Testis (tissue), 2 donors: ENCODE measurements at regions not wholly inside any gene's neighbourhood (a gene's known extent, or its start where the extent isn't known, plus 50 kb on each side); places are given as distances from the start of the nearest gene placed in this dataset.
"Not testable (repeated sequence)": the region's sequence is repeated elsewhere in the genome, so short reads cannot be mapped to it uniquely, and the experiment has no call there.

Experiments used
- DNase-seq: peaks from one replicate; pipeline ENCODE4 v3.0.0-alpha.2; 2019
- H3K27ac ChIP-seq, 2 donors: fragments of 200-600 bp; sonication (generic); one replicate each; pipeline ENCODE4 v1.5.1; 2019
- H3K27me3 ChIP-seq: fragments of 200-600 bp; sonication (generic); one replicate; pipeline ENCODE4 v1.5.1; 2019
- H3K36me3 ChIP-seq: fragments of 200-600 bp; sonication (generic); one replicate; pipeline ENCODE4 v1.5.1; 2017; ENCODE audit warnings: low read depth; ENCODE audit errors: missing control alignments
- H3K4me1 ChIP-seq: fragments of 200-600 bp; sonication (generic); one replicate; pipeline ENCODE4 v1.5.1; 2019
- H3K4me3 ChIP-seq, 2 donors: fragments of 200-600 bp; sonication (generic); one replicate each; pipeline ENCODE4 v1.5.1; 2017 to 2019
- H3K9me3 ChIP-seq: fragments of 200-600 bp; sonication (generic); one replicate; pipeline ENCODE4 v1.5.1; 2017
- CTCF ChIP-seq, 3 experiments: fragments of 450-650 bp in 2 of 3; fragments of 200-600 bp in 1 of 3; sonication (generic) in 1 of 3; IDR thresholded peaks; one replicate each; pipeline ENCODE4 v1.5.1; 2016 to 2019; ENCODE audit warnings: antibody characterized with exemption in 3 of 3, mild to moderate bottlenecking in 2 of 3, moderate library complexity in 1 of 3
- POLR2A ChIP-seq: fragments of 450-650 bp; IDR thresholded peaks from one replicate; pipeline ENCODE4 v1.6.1; 2017; ENCODE audit warnings: antibody characterized with exemption, mild to moderate bottlenecking, moderate library complexity
- WGBS, 2 donors: methylation state at CpG; one replicate each; pipeline ENCODE4 v1.1.5; 2018; 5-methylcytosine and 5-hydroxymethylcytosine counted together
- intact Hi-C: fragments of 100-400 bp; cut with DNase I; formaldehyde crosslinking; loops from one replicate; pipeline ENCODE4 v1.15.1; 2023; ENCODE audit warnings: low total_unique reads

GRCh38 chr2:62393293-62393692 lies 112.7 kb downstream of the TMEM17 start:
- Histone ChIP-seq H3K4me1 (no peaks in the 10 kb centered on the region), H3K36me3 (no peaks in the 10 kb centered on the region), H3K4me3 (no peak overlapping the region), H3K27me3 (no peaks in the 10 kb centered on the region), H3K9me3 (no peaks in the 10 kb centered on the region), H3K27ac (no peak overlapping the region)
- TF ChIP-seq CTCF (IDR thresholded peaks at IDR 0.05): no peak
- TF ChIP-seq POLR2A: no peak
- DNase-seq: no peak
- 87 to 92% methylated on average over 3 of the region's 3 CpGs for WGBS, 2 donors
- intact Hi-C loops: no loop called here

GRCh38 chr2:62391696-62392095 lies 114.3 kb downstream of the TMEM17 start:
- no peak overlapping the region for H3K4me3 ChIP-seq
- H3K27me3 ChIP-seq: no peaks in the 10 kb centered on the region
- DNase-seq: no peak
- no peaks in the 10 kb centered on the region for H3K4me1 ChIP-seq
- WGBS, 2 donors: 76 to 85% methylated on average over 1 of the region's 1 CpG
- no peaks in the 10 kb centered on the region for H3K36me3 ChIP-seq
- H3K9me3 ChIP-seq: no peaks in the 10 kb centered on the region
- H3K27ac ChIP-seq: no peak overlapping the region
- intact Hi-C loops: no loop called here
- TF ChIP-seq CTCF (IDR thresholded peaks at IDR 0.05): no peak
- TF ChIP-seq POLR2A: no peak

- H3K36me3 ChIP-seq, H3K27ac ChIP-seq, H3K4me1 ChIP-seq, H3K27me3 ChIP-seq, intact Hi-C loops, DNase-seq, H3K9me3 ChIP-seq, H3K4me3 ChIP-seq: not testable (repeated sequence)
- WGBS, 2 donors: 76 to 91% methylated on average over 2 of the region's 2 CpGs
Observed at GRCh38 chr2:62386378-62386777, 119.6 kb downstream of the TMEM17 start.

- Histone ChIP-seq H3K9me3 (no peaks in the 10 kb centered on the region), H3K4me3 (no peak overlapping the region), H3K27me3 (no peaks in the 10 kb centered on the region), H3K27ac (no peak overlapping the region), H3K4me1 (no peaks in the 10 kb centered on the region), H3K36me3 (no peaks in the 10 kb centered on the region)
- TF ChIP-seq CTCF (IDR thresholded peaks at IDR 0.05) (no peak), POLR2A (no peak)
- 81 to 84% methylated on average over 5 of the region's 5 CpGs for WGBS, 2 donors
- intact Hi-C loops: no loop called here
- DNase-seq: no peak
Observed at GRCh38 chr2:62383846-62384245, 122.1 kb downstream of the TMEM17 start.

- TF ChIP-seq CTCF (IDR thresholded peaks at IDR 0.05): no peak
- no peak for TF ChIP-seq POLR2A
Observed at GRCh38 chr2:62382757-62383156, 123.2 kb downstream of the TMEM17 start.

More at GRCh38 chr2:62382757-62383156, 123.2 kb downstream of the TMEM17 start:
- no peaks in the 10 kb centered on the region for H3K27me3 ChIP-seq
- WGBS, 2 donors: 94 to 96% methylated on average over 2 of the region's 2 CpGs
- H3K4me3 ChIP-seq: no peak overlapping the region
- H3K4me1 ChIP-seq: no peaks in the 10 kb centered on the region
- H3K27ac ChIP-seq: no peak overlapping the region
- H3K9me3 ChIP-seq: no peaks in the 10 kb centered on the region
- no peaks in the 10 kb centered on the region for H3K36me3 ChIP-seq
- intact Hi-C loops: no loop called here
- no peak for DNase-seq
